SK-N-SH (cell line): ENCODE measurements at regions not wholly inside any gene's neighbourhood (a gene's known extent, or its start where the extent isn't known, plus 50 kb on each side); places are given as distances from the start of the nearest gene placed in this dataset.

ENCODE experiments used
- CHD2 ChIP-seq: fragments of 150-350 bp; IDR thresholded peaks from 2 replicates; pipeline ENCODE4 v1.6.1; 2018; ENCODE audit warnings: low read length; ENCODE audit not compliant: partially characterized antibody
- FOSL2 ChIP-seq: IDR thresholded peaks from 2 replicates; pipeline ENCODE4 v1.4.0; 2012; ENCODE audit warnings: low read depth, mild to moderate bottlenecking, moderate library complexity, borderline replicate concordance
- FOXJ3 ChIP-seq: sonication (generic); formaldehyde crosslinking; IDR thresholded peaks from 2 replicates; pipeline ENCODE4 v1.5.1; 2020; ENCODE audit warnings: mild to moderate bottlenecking, missing genetic modification reagents
- IRF3 ChIP-seq: fragments of 150-350 bp; IDR thresholded peaks from 2 replicates; pipeline ENCODE4 v1.6.1; 2016; ENCODE audit warnings: mild to moderate bottlenecking, low read depth, low read length
- JUND ChIP-seq: IDR thresholded peaks from 2 replicates; pipeline ENCODE4 v1.4.0; 2012
- MXI1 ChIP-seq: IDR thresholded peaks from 2 replicates; pipeline ENCODE4 v1.6.1; 2012; ENCODE audit warnings: mild to moderate bottlenecking, low read depth, low read length, improper control_type of control experiment
- POLR2AphosphoS5 ChIP-seq: IDR thresholded peaks from 2 replicates; pipeline ENCODE4 v1.6.1; 2012; ENCODE audit warnings: low read depth, low read length
- RAD21 ChIP-seq: IDR thresholded peaks from 2 replicates; pipeline ENCODE4 v1.6.1; 2012; ENCODE audit warnings: mild to moderate bottlenecking, low read length
- REST ChIP-seq: IDR thresholded peaks from 2 replicates; pipeline ENCODE4 v1.6.1; 2012; ENCODE audit warnings: mild to moderate bottlenecking, low read depth, low read length, moderate library complexity
- TF ChIP-seq, protein P1 (sequence below): fragments of 200-600 bp; sonication (generic); IDR thresholded peaks from 2 replicates; pipeline ENCODE4 v1.6.1; 2017; ENCODE audit warnings: antibody characterized with exemption, mild to moderate bottlenecking, moderate library complexity

DNA sequence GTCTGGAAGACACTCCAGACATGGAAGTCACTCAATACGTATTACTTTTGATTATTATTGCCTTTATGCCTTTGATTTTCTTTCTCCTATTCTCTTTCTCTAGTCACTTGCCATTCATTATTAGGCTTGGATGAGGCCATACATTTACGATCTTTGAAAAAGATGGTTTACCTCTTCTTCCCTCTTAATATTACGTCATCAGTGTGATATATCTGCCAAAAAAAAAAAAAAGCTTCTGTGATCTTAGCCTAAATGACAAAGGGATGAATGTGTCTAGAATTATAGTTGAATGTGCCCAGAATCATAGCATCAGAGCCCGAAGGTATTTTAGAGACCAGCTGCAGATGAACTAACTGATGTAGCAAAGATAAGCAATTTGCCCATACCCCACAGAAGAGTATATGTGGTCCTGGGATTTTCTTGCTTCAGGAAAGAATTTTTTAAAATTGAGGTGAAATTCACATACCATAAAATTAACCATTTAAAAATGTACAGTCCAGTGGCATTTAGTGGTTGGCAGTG, 73.9 kb downstream of the HHEX start:
- TF ChIP-seq CHD2 (no peak), POLR2AphosphoS5 (no peak), MXI1 (no peak), FOSL2 (no peak), RAD21 (no peak), IRF3 (no peak), JUND (no peak), REST (no peak), FOXJ3 (CRISPR knock-in tag) (no peak)
- TF ChIP-seq, protein P1, sequence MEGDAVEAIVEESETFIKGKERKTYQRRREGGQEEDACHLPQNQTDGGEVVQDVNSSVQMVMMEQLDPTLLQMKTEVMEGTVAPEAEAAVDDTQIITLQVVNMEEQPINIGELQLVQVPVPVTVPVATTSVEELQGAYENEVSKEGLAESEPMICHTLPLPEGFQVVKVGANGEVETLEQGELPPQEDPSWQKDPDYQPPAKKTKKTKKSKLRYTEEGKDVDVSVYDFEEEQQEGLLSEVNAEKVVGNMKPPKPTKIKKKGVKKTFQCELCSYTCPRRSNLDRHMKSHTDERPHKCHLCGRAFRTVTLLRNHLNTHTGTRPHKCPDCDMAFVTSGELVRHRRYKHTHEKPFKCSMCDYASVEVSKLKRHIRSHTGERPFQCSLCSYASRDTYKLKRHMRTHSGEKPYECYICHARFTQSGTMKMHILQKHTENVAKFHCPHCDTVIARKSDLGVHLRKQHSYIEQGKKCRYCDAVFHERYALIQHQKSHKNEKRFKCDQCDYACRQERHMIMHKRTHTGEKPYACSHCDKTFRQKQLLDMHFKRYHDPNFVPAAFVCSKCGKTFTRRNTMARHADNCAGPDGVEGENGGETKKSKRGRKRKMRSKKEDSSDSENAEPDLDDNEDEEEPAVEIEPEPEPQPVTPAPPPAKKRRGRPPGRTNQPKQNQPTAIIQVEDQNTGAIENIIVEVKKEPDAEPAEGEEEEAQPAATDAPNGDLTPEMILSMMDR = no peak
